NB4 (cell line): ENCODE measurements at regions not wholly inside any gene's neighbourhood (a gene's known extent, or its start where the extent isn't known, plus 50 kb on each side); places are given as distances from the start of the nearest gene placed in this dataset.

Source experiments
- CTCF ChIP-seq: IDR thresholded peaks from one replicate; pipeline ENCODE4 v1.5.1; 2012; ENCODE audit warnings: low read depth, low read length
- MAX ChIP-seq: IDR thresholded peaks from 2 replicates; pipeline ENCODE4 v1.6.1; 2011; ENCODE audit warnings: low read depth, low read length
- MYC ChIP-seq: IDR thresholded peaks from 2 replicates; pipeline ENCODE4 v1.6.1; 2011; ENCODE audit warnings: low read depth, low read length
- POLR2A ChIP-seq: IDR thresholded peaks from 2 replicates; pipeline ENCODE4 v1.6.1; 2011; ENCODE audit warnings: mild to moderate bottlenecking; ENCODE audit not compliant: insufficient read length; ENCODE audit errors: extremely low read depth

GRCh38 chr14:21937996-21938395 is 264.4 kb upstream of the OR4E1 start:
- TF ChIP-seq MAX: no peak
- TF ChIP-seq CTCF: no peak
- no peak for TF ChIP-seq POLR2A
- TF ChIP-seq MYC: no peak
